Inferior parietal cortex (tissue), 1 donor: ENCODE measurements at regions not wholly inside any gene's neighbourhood (a gene's known extent, or its start where the extent isn't known, plus 50 kb on each side); places are given as distances from the start of the nearest gene placed in this dataset.

ENCODE experiments used
- DNase-seq: peaks from one replicate; pipeline ENCODE4 v3.0.0-alpha.2; 2016; ENCODE audit errors: extremely low spot score

DNA sequence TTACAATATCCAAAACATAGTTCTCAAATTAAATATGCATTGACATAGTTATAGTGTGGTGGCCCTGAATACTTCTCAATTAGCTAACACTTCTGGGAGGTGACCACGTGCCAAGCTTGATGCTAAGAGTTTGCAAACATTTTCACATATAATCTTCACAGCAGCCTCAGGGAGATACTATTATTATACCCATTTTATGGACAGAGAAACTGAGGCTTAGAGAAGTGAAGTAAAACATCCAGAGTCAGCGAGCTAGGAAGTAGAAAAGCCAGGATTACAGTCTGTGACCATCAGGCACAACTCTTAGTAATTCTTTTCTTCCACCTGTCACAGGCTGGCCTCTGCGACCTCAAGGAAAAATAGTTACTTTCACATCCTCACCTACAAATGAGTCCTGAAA lies 102.2 kb upstream of the IRX6 start:
- no peak for DNase-seq

DNA sequence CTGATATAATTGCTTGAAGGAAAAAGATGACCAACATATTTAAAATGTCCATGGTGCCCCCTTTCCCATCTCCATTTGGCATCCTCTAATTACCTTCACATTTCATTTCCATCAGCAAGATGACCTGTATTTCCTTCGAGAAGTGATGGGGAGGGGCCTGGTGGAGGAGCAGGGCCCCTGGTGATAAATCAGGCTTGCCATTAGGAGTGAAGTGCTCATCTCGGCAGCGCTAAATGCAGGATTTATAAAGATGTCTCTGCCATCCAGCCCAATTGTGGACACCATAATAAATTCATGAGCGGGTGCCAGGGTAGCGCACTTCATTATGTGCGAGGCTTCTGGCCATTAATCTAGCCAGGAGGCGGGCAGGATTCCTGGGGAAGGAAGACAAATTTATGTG lies 101.5 kb upstream of the IRX6 start:
- DNase-seq: no peak

DNA sequence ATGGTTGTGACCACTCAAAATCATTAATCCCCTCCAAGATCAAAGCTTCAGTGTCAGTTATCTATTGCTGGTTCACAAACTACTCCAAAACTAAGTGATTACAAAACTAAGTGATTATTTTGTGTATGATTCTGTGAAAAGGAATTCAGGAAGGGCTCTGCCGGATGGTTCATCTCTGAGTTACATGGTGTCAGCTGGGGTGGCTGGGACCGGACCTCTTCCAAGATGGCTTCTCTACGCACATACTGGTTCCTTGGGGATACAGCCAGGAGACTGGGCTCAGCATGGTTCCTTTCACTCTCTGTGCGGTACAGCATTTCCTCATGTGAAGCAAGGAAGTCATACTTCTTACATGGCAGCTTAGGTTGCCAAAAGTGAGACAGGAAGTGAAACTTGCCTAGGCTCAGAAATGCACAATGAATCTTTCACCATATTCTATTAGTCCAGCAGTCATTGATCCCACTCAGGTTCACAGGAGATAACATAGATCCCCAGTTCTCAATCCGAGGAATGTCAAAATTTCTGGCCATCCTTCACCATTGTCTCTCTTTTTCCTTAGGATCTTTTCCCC lies 97.9 kb upstream of the IRX6 start:
- DNase-seq: no peak

DNA sequence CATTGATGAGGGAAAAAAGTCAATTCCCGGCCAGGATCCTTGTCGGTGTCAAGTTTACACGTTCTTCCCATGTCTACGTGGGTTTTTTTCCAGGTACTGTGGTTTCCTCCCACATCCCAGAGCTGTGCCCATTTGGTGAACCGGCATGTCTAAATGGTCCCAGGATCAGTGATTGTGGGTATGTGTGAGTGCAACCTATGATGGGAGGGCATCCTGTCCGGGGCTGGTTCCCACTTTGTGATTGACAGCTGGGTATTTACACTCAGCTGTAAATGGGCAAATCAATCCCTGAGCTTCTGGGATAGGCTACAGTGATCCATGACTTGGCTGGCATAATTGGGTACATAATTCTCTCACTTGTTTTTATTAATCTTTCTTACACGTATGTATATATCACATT lies 91.2 kb upstream of the IRX6 start:
- DNase-seq: no peak

DNA sequence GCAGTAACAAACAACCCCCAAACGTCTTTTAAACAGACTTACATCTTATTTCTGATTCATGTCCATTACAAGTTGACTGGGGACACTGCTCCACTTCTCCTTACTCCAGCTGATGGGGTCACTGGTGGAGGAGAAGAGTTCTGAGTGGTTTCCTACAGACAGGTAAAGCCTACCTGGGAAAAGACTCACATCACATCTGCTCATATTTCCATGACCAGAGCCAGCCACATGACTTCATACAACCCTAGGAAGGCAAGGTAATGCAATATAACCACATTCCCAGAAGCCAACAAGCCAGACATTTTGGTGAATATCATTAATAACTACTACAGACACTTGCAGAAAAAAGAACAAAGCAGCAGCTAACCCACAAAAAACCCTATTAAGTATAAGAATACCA lies 90.5 kb upstream of the IRX6 start:
- no peak for DNase-seq

DNA sequence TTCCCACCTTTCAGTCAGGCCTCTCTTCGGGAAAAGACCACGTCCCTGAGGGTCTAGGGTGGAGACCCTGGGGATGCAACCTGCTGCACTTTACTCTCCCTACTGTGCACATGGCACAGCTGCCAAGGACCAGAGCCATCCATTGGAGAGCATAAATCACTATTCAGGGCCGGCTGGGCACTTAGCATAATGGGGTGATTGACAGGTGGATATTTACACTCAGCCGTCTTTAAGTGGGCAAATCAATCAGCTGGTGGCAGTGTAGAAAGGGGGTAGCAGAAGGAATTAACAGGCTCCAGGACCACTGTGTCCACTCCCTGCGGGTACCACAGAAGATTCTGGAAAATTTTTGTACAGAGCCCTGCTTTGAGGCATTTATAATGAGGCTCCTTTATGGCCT lies 87.3 kb upstream of the IRX6 start:
- DNase-seq: no peak

DNA sequence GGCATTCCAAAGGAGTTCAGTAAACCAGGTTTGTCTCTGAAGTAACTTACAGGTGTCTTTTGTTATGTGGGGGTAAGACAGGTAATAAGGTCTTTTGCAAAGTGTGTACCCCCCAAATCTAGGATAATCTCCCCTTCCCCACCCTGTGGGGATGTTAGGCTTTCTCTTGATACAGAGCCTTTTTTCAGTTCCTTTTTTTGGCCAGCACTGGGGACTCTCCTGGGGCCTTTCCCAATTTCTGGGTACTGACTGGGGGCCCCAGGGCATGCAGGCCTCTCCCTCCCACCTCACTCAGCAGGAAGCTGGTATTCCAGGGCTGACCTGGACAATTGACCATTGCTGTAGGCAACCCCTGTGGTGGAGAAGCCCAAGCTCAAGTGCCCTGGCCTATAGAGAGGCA lies 84.3 kb upstream of the IRX6 start:
- no peak for DNase-seq

DNA sequence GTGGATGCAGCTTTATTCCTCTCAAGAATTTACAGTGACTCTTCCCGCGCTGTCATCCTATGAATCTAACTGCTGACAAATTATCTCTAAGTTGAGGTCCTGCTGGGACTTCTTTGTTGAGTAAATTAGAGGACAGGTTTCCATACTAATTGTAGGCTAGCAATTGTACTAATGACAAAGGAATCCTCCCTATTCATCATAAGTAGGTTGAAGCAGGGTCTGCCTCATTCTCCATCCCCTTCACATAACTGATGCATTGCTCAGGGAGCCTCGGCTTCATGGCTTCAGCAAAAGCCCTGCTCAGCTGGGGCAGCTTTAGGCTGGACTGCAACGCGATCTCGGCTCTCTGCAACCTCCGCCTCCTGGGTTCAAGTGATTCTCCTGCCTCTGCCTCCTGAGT lies 83.1 kb upstream of the IRX6 start:
- DNase-seq: no peak

DNA sequence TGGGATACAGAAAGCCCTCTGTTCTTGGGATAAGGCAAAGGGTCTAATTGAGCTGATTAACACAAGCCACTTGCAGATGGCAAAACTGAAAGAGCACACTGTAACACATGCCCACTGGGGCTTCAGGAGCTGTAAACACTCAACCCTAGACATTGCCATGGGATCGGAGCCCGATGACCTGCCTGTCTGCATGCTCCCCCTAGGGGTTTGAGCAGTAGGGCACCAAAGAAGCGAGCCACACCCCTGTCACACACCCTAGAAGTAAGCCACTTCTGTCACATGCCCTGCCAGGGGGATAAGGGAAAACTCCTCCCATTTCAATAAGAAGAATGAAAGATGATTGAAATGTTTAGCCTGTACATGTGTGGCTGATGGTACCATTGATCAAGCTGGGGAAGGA lies 81.3 kb upstream of the IRX6 start:
- no peak for DNase-seq

DNA sequence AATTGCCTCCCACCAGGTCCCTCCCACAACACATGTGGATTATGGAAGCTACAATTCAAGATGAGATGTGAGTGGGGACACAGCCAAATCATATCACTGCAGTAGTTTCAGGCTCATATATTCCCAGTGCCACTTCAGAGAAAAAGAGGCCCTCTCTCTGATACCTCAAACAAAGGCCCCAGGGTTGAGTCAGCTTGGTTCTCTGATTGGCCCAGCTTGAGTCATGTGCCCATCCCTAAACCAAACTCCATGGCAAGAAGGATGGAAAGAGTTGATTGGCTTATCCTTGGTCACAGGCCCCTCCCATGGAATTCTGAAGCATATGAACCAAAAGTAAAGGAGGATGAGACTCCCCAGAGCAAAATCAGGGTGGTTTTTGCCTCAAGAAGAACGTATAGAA lies 75.9 kb upstream of the IRX6 start:
- no peak for DNase-seq

DNA sequence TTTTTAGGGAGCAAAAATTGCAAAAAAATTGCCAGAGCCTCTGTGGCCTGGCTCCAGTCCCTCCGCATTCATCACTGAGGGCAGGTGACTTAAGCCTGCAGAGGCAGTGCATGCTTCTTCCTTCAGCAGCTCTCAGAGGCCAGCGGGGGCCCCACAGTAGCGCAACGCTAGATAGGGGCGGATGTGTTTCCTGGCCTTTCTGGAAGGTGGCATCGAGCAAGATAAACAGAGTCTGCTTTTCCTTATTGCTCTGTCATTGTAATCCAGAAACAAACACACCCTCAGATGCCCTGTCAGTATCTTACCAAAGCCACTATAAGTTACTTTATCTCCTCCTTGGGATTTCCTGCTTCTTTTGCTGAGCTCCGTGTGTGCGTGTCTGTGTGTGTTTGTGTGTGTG lies 75.5 kb upstream of the IRX6 start:
- no peak for DNase-seq

DNA sequence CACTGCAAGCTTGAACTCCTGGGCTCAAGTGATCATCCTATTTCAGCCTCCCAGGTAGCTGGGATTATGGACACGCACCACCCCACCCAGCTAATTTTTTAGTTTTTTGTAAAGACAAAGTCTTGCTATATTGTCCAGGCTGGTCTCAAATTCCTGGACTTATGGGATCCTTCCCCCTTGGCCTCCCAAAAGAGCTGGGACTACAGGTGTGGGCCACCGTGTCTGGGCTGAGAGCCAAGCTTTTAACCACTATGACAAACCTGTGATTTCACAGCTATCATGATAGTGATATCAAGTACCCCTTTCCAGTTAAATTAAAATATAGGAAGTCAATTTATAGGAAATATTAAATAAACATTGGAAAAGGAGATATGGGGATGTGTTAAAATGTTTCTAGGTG lies 74.6 kb upstream of the IRX6 start:
- no peak for DNase-seq

DNA sequence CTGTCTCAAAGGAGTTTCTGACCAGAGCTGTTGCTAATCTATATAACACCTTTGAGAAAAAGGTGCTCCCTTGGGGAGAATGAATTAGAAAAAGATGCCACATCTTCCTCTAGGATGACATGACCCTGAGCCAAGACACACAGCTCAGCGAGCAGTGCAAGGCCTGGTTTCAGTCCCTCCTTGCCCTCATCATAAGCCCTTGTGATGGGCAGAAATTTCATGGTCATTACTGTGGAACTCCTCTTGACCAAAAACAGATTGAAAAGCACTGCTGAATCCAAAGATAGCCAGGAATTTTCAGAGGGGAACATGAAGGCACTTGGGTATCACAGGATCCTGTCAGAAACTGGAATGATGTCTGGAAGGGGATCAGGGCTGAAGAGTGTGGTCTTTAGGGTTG lies 74.1 kb upstream of the IRX6 start:
- DNase-seq: no peak

DNA sequence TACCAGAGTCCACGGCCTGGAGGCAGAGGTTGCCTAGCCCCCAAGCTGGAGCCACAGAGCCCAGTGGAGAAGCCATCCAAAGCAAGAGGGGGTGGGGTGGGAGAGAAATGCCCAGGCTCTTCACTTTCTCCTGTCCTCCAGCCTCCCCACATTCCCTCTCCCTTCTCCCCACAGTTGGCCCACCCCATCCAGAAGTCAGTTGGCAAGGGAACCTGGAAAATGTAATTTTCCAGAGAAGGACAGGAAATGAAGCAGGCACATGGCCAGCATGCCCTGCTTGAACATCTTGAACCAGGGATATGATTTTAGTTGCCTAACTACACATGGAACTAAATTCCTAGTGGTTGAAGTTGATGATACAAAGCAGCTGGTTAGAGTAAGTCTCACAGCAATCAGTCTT lies 73.3 kb upstream of the IRX6 start:
- no peak for DNase-seq

DNA sequence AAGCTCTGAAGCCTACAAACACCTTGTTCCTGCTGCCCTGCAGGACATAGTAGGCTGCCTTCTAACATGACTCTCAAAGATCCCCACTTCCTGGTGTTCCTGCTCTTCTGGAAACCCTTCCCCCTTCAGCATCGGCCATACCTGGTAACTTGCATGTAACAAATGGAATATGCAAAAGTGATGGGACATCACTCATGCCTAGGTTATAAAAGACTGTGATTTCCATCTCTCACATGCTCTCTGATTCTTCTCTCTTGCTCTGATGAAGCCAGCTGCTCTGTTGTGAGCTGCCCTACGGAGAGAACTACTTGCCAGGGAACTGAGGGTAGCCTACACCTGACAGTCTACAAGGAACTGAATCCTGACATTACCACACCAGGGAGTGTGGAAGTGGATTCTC lies 72.9 kb upstream of the IRX6 start:
- DNase-seq: no peak

DNA sequence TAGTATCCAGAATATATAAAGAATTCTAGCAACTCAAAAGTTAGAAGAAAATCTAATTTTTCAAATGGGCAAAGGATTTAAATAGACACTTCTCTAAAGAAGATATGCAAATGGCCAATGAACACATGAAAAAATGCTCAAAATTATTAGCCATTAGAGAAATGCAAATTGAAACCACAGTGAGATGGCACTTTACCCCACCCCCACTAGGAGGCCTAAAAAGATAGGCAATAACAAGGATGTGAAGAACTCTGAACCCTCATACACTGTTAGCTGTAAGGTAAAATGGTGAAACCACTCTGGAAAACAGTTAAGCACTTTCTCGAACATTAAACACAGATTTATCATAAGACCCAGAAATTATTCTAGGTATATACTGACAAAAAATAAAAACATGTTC lies 71.4 kb upstream of the IRX6 start:
- DNase-seq: no peak

DNA sequence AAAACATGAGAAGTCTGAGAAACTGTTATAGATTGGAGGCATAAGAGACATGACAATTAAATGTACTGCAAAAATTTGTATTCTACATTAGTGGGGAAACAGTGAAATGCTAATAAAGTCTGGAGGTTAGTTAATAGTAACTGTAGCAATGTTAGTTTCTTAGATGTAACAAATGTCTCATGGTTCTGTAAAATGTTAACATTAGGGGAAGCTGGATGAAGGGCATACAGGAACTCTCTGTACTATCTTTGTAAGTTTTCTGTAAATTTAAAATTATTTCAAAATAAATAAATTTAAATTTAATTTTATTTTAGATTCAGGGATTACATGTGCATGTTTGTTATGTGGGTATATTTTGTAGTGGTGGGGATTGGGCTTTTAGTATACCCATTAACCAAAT lies 70.0 kb upstream of the IRX6 start:
- DNase-seq: no peak

DNA sequence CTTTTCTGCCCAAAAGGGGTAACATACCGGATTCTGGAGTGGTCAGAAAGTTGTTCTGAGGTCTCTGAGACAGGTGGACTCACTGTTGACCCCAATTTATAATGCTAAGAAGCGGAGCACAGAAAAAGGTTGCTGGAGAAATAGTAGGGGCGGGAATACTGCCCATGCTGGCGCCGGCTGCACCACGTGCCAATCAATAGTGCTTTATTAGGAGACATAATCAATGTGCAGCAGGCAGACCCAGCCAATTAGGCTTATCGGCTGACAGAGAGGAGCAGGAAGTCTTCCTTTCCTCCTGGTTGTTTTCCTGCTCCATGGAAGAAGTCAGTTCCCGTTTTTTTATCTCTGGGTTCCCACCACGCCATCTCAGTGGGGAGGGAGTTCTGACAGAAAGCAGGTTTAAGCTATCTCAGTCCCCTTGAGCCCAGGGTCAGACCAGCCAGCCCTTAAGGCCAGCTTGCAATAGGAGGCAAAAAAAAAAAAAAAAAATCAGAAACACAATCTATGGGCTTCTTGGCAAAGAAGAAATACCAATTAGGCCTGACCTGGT lies 68.2 kb upstream of the IRX6 start:
- DNase-seq: no peak

DNA sequence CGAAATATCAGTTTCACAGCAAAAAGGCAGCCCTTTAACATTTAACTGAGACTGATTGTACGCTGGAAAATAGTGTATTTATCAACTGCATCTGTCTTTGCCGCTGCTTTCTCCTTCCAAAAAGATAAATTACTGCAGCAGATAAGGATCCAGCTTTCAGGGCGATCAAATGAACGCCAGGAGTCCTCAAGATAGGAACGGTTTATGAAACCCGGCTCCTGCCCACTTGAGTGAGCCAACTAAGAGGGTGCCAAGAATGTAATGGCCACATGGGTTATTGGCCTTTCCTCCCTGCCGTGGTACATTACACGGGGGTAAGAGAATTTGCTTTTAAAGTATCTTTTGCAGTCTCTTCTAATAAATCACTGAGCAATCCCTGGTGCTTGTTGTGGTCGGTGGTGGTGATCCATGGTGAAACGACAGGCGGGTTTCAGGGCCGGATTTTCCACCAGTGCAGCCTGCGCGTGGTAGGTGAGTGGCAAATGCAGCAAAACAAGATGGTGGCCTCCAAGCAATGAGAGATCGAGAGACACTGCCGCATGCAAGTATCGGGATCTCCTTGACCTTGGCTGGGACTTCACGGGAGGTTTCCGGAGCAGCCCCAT lies 67.5 kb upstream of the IRX6 start:
- DNase-seq: no peak

DNA sequence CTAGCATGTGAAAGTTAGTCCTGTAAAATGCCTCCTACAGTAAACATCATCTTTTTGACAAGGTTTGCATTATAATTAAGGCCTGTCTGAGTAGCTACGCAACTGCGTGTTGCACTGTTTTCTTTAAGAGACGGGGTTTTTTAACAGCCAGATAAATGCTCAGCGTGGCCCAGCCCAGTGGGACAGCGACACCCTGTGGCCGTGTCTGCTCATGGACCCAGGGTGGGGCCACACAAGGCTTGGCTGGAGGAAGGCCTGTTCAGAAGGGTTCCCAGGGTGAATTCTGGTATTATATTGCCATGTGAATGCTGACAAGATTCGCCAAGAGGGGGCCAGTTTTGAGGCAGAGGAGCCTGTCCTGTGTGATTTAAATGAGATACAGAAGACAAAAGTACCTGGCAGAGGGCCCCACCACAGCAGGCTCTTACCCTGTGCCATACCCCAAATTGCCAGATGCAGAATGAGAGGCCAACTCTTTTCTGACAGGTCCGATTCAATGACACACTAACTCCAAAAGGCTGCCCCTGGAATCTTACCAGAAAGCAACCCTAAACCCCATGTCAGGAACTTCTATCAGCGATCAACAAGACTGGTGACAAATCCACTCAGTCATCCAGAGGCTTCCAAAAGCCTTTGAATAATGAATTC lies 65.9 kb upstream of the IRX6 start:
- no peak for DNase-seq

DNA sequence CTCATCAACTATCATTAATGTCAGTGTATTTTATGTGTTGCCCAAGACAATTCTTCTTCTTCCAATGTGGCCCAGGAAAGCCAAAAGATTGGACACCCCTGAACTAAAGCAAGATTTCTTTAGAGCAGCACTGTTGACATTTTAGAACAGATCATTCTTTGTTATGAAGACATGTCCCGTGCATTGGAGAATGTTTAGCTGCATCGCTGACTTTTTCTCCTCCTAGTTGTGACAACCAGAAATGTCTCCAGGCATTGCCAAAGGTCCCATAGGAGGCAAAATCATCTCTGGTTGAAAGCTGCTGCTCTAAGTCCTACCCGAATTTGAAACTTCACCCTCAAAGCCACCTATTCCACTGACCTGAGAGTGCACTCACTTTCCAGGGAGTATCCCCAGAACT lies 62.7 kb upstream of the IRX6 start:
- no peak for DNase-seq

DNA sequence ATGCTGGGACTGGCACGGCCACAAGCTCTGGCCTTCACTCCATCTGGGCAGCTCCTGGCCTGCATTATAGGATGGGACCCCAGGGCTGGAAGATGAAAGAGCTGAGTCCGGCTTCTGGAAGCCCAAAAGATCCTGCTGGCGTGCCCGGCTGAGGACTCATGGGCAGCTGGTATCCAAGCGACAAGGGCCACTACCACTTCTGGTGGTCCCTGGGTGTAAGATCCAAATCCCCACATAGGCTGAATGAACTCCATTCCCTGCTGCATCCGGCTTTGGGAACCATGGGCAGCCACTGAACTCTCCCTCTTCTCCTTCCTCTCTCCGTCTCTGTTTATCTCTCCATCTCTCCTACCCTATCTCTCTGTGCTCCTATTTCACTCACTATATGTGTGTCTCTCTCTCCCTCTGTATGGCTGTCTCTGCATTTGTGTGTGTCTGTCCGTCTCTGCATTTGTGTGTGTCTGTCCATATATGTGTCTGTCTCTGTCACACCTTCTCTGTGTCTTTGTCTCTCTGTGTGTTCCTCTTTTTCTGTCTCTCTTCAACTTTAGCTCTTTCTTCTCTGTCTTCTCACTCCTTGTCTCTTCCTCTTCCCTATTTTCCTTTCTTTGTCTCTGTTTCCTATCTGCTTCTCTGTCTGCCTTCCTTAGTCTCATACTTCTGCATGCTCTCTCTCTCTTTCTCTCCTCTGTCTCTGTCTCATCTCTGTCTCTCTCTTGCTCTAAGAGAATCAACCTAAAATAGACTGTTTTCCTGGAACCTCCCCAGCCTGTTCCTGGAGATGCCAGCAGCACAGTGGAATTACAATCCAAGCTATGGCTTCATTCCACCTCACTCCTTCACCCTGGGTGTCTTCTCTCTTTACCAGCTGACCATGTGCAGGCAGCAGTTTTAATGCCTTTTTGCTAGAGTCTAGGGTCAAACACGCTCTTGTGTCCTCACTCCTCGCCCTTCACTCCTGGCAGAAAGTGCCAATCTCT lies 60.4 kb upstream of the IRX6 start:
- DNase-seq: no peak
